K562 (cell line): ENCODE measurements at regions not wholly inside any gene's neighbourhood (a gene's known extent, or its start where the extent isn't known, plus 50 kb on each side); places are given as distances from the start of the nearest gene placed in this dataset.

Experiments used
- ATAC-seq: fragments of 200-7000 bp; cut with Tn5 transposase; 3 replicates; pipeline ENCODE4 v1.9.1; 2020; ENCODE audit warnings: moderate library complexity
- BruUV-seq: library from RNA; stranded (reverse); fragments of 400-500 nt; replicated peaks from 2 replicates; lab custom pipeline; 2021; lab: Mats Ljungman, UMichigan
- CTCF ChIA-PET: fragments of 300-600 bp; formaldehyde crosslinking; extraction: SDS; loops from one replicate; lab custom pipeline; 2021; ENCODE audit warnings: low intra/inter-chr PET ratio; lab: Yijun Ruan, JAX
- POLR2A ChIA-PET: fragments of 300-600, 350-650 bp; sonication (Branson Sonifier 250); formaldehyde crosslinking; extraction: SDS; loops from one replicate; lab custom pipeline; 2021; ENCODE audit warnings: antibody characterized with exemption, inconsistent platforms; lab: Yijun Ruan, JAX
- DNase-seq, 4 experiments: peaks; one replicate each; pipeline versions ENCODE4 v3.0.0 to v3.0.0-alpha.2; 2011 to 2018; ENCODE audit warnings: low spot score in 3 of 4, mixed read lengths in 3 of 4; ENCODE audit errors: extremely low read depth in 1 of 4
- FAIRE-seq: peaks from 2 replicates; lab custom pipeline; 2011; peaks lifted over from hg19 to GRCh38; lab: Jason Lieb, UNC
- H2AFZ ChIP-seq: 2 replicates; pipeline ENCODE4 v1.6.0; 2011; ENCODE audit warnings: low read depth, low read length, control low read depth, inconsistent platforms
- H3K27ac ChIP-seq: fragments of 200-600 bp; 3 replicates; pipeline ENCODE4 v1.8.0; 2011; ENCODE audit warnings: low read depth, mild to moderate bottlenecking, control low read depth, inconsistent platforms, low read length, moderate library complexity, mixed read lengths; ENCODE audit errors: extremely low read depth
- H3K27me3 ChIP-seq, 2 experiments: fragments of 300-600 bp in 1 of 2; 2 replicates in 1 of 2; 3 replicates in 1 of 2; pipeline versions ENCODE4 v1.6.0 to v1.8.0; 2011; ENCODE audit warnings: inconsistent platforms in 2 of 2, low read length in 2 of 2, mild to moderate bottlenecking in 1 of 2, mixed read lengths in 1 of 2, moderate library complexity in 1 of 2; ENCODE audit not compliant: control insufficient read depth in 2 of 2, insufficient read depth in 2 of 2
- H3K36me3 ChIP-seq: fragments of 300-600 bp; 3 replicates; pipeline ENCODE4 v1.8.0; 2011; ENCODE audit warnings: mild to moderate bottlenecking, low read length, inconsistent platforms; ENCODE audit not compliant: control insufficient read depth, insufficient read depth
- H3K4me1 ChIP-seq, 2 experiments: fragments of 200-600 bp in 1 of 2; replicated peaks in 1 of 2; 2 replicates in 1 of 2; 3 replicates in 1 of 2; pipeline versions ENCODE4 v1.5.1 to v1.8.0; 2011; ENCODE audit warnings: inconsistent platforms in 2 of 2, low read length in 2 of 2, mild to moderate bottlenecking in 1 of 2, mixed read lengths in 1 of 2, moderate library complexity in 1 of 2; ENCODE audit not compliant: control insufficient read depth in 2 of 2, insufficient read depth in 2 of 2
- H3K4me2 ChIP-seq: 2 replicates; pipeline ENCODE4 v1.6.1; 2011; ENCODE audit warnings: low read length, control low read depth, inconsistent platforms, mixed read lengths; ENCODE audit not compliant: insufficient read depth
- H3K4me3 ChIP-seq: fragments of 200-600 bp; sonication (generic), shearing (Covaris generic); 2 replicates; pipeline ENCODE4 v1.5.1; 2016; ENCODE audit warnings: control low read depth, inconsistent platforms
- H3K79me2 ChIP-seq: fragments of 200-600 bp; 3 replicates; pipeline ENCODE4 v1.8.0; 2011; ENCODE audit warnings: low read length, inconsistent platforms; ENCODE audit not compliant: control insufficient read depth, insufficient read depth
- H3K9ac ChIP-seq, 2 experiments: 2 replicates each; pipeline versions ENCODE4 v1.6.0 to v1.6.1; 2011; ENCODE audit warnings: low read depth in 2 of 2, low read length in 2 of 2, control low read depth in 1 of 2, inconsistent platforms in 1 of 2, mild to moderate bottlenecking in 1 of 2, mixed read lengths in 1 of 2; ENCODE audit not compliant: insufficient read depth in 1 of 2
- H3K9me1 ChIP-seq: one replicate; pipeline ENCODE4 v1.6.0; 2011; ENCODE audit warnings: inconsistent platforms, mild to moderate bottlenecking, low read length, moderate library complexity; ENCODE audit not compliant: control insufficient read depth, insufficient read depth
- H3K9me3 ChIP-seq: replicated peaks from 2 replicates; pipeline ENCODE4 v1.5.1; 2011; ENCODE audit warnings: low read depth, low read length, inconsistent platforms; ENCODE audit not compliant: control insufficient read depth, insufficient read depth
- H4K20me1 ChIP-seq: replicated peaks from 2 replicates; pipeline ENCODE4 v1.6.1; 2011; ENCODE audit warnings: low read length, inconsistent platforms, mixed read lengths; ENCODE audit not compliant: control insufficient read depth, insufficient read depth
- ARID3A ChIP-seq: IDR thresholded peaks from 2 replicates; pipeline ENCODE4 v1.6.1; 2012; ENCODE audit warnings: low read depth, low read length, improper control_type of control experiment, borderline replicate concordance
- NFIC ChIP-seq: fragments of 450-650 bp; IDR thresholded peaks from 2 replicates; pipeline ENCODE4 v1.6.1; 2017; ENCODE audit warnings: mild to moderate bottlenecking, inconsistent platforms
- WGBS: fragments of 100-300 bp; shearing (Covaris generic); methylation state at CpG from one replicate; pipeline ENCODE4 v1.1.6; 2016; ENCODE audit warnings: low coverage, mixed read lengths; ENCODE audit not compliant: insufficient coverage; ENCODE audit errors: missing lambda C conversion rate; 5-methylcytosine and 5-hydroxymethylcytosine counted together
- in situ Hi-C: fragments of 300-500 bp; cut with MboI; formaldehyde crosslinking; loops from 4 replicates; pipeline ENCODE4 v1.15.0; 2018; ENCODE audit warnings: inconsistent platforms, mixed read lengths
- intact Hi-C: fragments of 100-400 bp; cut with micrococcal nuclease; formaldehyde crosslinking; loops from 2 replicates; pipeline ENCODE4 v1.14.2; 2022

- H3K9me1 ChIP-seq = no peaks in the 10 kb centered on the region
- H4K20me1 ChIP-seq = no peaks in the 10 kb centered on the region
- WGBS = 3% methylated on average over 12 of the region's 12 CpGs
- no peak for TF ChIP-seq ARID3A
- TF ChIP-seq NFIC = peak; percentile 25; the same call in 1 of the 2 replicates
- POLR2A ChIA-PET = interaction anchor here (0.6 to 1.0 kb wide), 2 partner anchors 11 to 39 kb away, joined by 3 read pairs; no protein-coding TSS in a partner anchor
- DNase-seq (no peak), FAIRE-seq (no peak), ATAC-seq (no peak)
- in situ Hi-C loops = no loop called here
- peaks cover 0 to 7% of the 10 kb centered on the region in 2 experiments; a peak in 1 of 5 replicates for H3K27me3 ChIP-seq
- H3K9ac ChIP-seq = no peak overlapping the region; a peak in 1 of 4 replicates
- CTCF ChIA-PET = no interaction called here
- peaks cover 2 to 24% of the 10 kb centered on the region in 2 experiments; a peak in 4 of 5 replicates for H3K4me1 ChIP-seq
- no peaks in the 10 kb centered on the region for H3K79me2 ChIP-seq
- no TSS peak for BruUV-seq
- H3K36me3 ChIP-seq = no peaks in the 10 kb centered on the region
- no peak overlapping the region for H3K4me3 ChIP-seq
- no peaks in the 10 kb centered on the region for H3K9me3 ChIP-seq
- no peak overlapping the region for H3K27ac ChIP-seq
- no peak overlapping the region for H3K4me2 ChIP-seq
- intact Hi-C loops = no loop called here
- no peak overlapping the region for H2AFZ ChIP-seq
These were observed 65.1 kb upstream of the KLF13 start for GRCh38 chr15:31261266-31262142.
